GM23338 (cell line): ENCODE measurements at regions not wholly inside any gene's neighbourhood (a gene's known extent, or its start where the extent isn't known, plus 50 kb on each side); places are given as distances from the start of the nearest gene placed in this dataset.
A peak's percentile ranks its signal among the peaks of the same experiment; 100 is the strongest.

Experiments used
- ATAC-seq: fragments of 200-7000 bp; cut with Tn5 transposase; 3 replicates; pipeline ENCODE4 v1.9.1; 2020
- DNase-seq: peaks from one replicate; pipeline ENCODE4 v3.0.0-alpha.2; 2015; ENCODE audit warnings: low spot score
- H2AFZ ChIP-seq: fragments of 200-600 bp; sonication (generic); 2 replicates; pipeline ENCODE4 v1.8.0; 2016; ENCODE audit warnings: antibody characterized with exemption, mild to moderate bottlenecking, moderate library complexity
- H3F3A ChIP-seq: fragments of 200-600 bp; sonication (generic); replicated peaks from 2 replicates; pipeline ENCODE4 v1.8.0; 2017; ENCODE audit warnings: antibody characterized with exemption, mixed run types, low read depth
- H3K27ac ChIP-seq: fragments of 200-600 bp; sonication (generic); 2 replicates; pipeline ENCODE4 v1.6.1; 2016; ENCODE audit warnings: low read depth
- H3K27me3 ChIP-seq: fragments of 200-600 bp; sonication (generic); 2 replicates; pipeline ENCODE4 v1.8.0; 2016; ENCODE audit warnings: mild to moderate bottlenecking, mixed run types, moderate library complexity; ENCODE audit not compliant: insufficient read depth
- H3K36me3 ChIP-seq: fragments of 200-600 bp; sonication (generic); 2 replicates; pipeline ENCODE4 v1.8.0; 2016; ENCODE audit warnings: mild to moderate bottlenecking; ENCODE audit not compliant: insufficient read depth
- H3K4me1 ChIP-seq: fragments of 200-600 bp; sonication (generic); 2 replicates; pipeline ENCODE4 v1.8.0; 2016; ENCODE audit warnings: mild to moderate bottlenecking, moderate library complexity; ENCODE audit not compliant: insufficient read depth
- H3K4me2 ChIP-seq: fragments of 200-600 bp; sonication (generic); 2 replicates; pipeline ENCODE4 v1.7.1; 2017; ENCODE audit warnings: mixed run types
- H3K4me3 ChIP-seq: fragments of 200-600 bp; sonication (generic); 2 replicates; pipeline ENCODE4 v1.6.1; 2016; ENCODE audit warnings: mixed run types
- H3K79me2 ChIP-seq: fragments of 200-600 bp; sonication (generic); replicated peaks from 2 replicates; pipeline ENCODE4 v1.8.0; 2017; ENCODE audit warnings: mild to moderate bottlenecking; ENCODE audit not compliant: insufficient read depth
- H3K9me2 ChIP-seq: fragments of 200-600 bp; sonication (generic); 2 replicates; pipeline ENCODE4 v1.8.0; 2017; ENCODE audit not compliant: insufficient read depth
- H4K20me1 ChIP-seq: fragments of 200-600 bp; sonication (generic); replicated peaks from 2 replicates; pipeline ENCODE4 v1.8.0; 2017; ENCODE audit warnings: mild to moderate bottlenecking; ENCODE audit not compliant: insufficient read depth
- H3K27ac Mint-ChIP-seq: 2 replicates; pipeline ENCODE4 v1.8.0; 2020; ENCODE audit warnings: inconsistent platforms, mild to moderate bottlenecking, moderate library complexity, mixed read lengths
- H3K27me3 Mint-ChIP-seq: 3 replicates; pipeline ENCODE4 v1.8.0; 2022; ENCODE audit warnings: low read depth, mild to moderate bottlenecking, moderate library complexity, mixed read lengths, inconsistent platforms; ENCODE audit not compliant: insufficient read depth, poor library complexity
- H3K36me3 Mint-ChIP-seq: 3 replicates; pipeline ENCODE4 v1.8.0; 2021; ENCODE audit warnings: low read depth, mild to moderate bottlenecking, inconsistent platforms, moderate library complexity, mixed read lengths
- H3K4me1 Mint-ChIP-seq: 3 replicates; pipeline ENCODE4 v1.8.0; 2020; ENCODE audit warnings: mild to moderate bottlenecking, inconsistent platforms, mixed read lengths
- H3K4me3 Mint-ChIP-seq: 3 replicates; pipeline ENCODE4 v1.8.0; 2021; ENCODE audit warnings: moderate library complexity, mild to moderate bottlenecking, inconsistent platforms, mixed read lengths
- H3K9me3 Mint-ChIP-seq: 3 replicates; pipeline ENCODE4 v1.8.0; 2020; ENCODE audit warnings: moderate library complexity, mild to moderate bottlenecking, inconsistent platforms, mixed read lengths
- CREB1 ChIP-seq: fragments of 250-450 bp; sonication (Bioruptor Pico); IDR thresholded peaks from 2 replicates; pipeline ENCODE4 v1.5.0; 2020; ENCODE audit warnings: low read depth, mild to moderate bottlenecking, moderate library complexity
- EZH2 ChIP-seq: fragments of 200-600 bp; sonication (generic); IDR thresholded peaks from one replicate; pipeline ENCODE4 v1.8.0; 2017; ENCODE audit warnings: antibody characterized with exemption, mild to moderate bottlenecking, low read depth; ENCODE audit not compliant: unreplicated experiment
- ZNF114 ChIP-seq: fragments of 250-450 bp; sonication (Bioruptor Pico); IDR thresholded peaks from 2 replicates; pipeline ENCODE4 v1.5.0; 2020; ENCODE audit warnings: mild to moderate bottlenecking, moderate library complexity
- ZNF331 ChIP-seq: fragments of 250-450 bp; sonication (Bioruptor Pico); IDR thresholded peaks from 2 replicates; pipeline ENCODE4 v1.5.0; 2020; ENCODE audit warnings: low read depth, mild to moderate bottlenecking, moderate library complexity
- ZNF462 ChIP-seq: fragments of 250-450 bp; sonication (Bioruptor Pico); IDR thresholded peaks from 2 replicates; pipeline ENCODE4 v1.5.0; 2020; ENCODE audit warnings: mild to moderate bottlenecking, moderate library complexity

DNA sequence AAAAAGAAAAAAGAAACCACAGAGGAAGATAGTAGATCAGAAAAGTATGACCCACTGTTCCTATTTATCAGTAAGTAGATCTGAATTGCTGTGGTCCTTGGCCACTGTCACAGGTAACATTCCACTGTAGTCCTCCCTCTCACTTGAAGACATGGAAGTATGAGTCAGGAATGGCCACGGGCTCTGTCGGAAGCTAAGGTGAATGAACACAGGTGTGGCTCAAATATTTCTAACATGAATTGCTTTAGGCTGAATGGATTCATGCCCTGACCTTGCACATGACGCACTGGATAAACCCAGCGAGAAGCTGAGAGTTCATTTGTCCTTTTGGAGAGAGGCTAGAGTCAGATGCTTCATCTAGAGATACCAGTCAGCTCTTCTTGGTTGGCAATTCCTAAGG lies 224.5 kb upstream of the SP8 start (continued):
- TF ChIP-seq ZNF462 (CRISPR knock-in tag) (no peak), ZNF114 (CRISPR knock-in tag) (no peak), ZNF331 (CRISPR knock-in tag) (no peak), CREB1 (CRISPR knock-in tag) (no peak)

GRCh38 chr7:21013765-21014539 lies 227.3 kb upstream of the SP8 start:
- H3K4me1 ChIP-seq = peaks cover 13% of the 10 kb centered on the region
- no peak overlapping the region for H2AFZ ChIP-seq
- DNase-seq = no peak
- no peak for TF ChIP-seq EZH2
- H3K4me2 ChIP-seq = no peak overlapping the region
- H3K9me2 ChIP-seq = peaks cover 8% of the 10 kb centered on the region
- H3K36me3 ChIP-seq = no peaks in the 10 kb centered on the region; the same call in 1 of the 2 replicates
- no peak for ATAC-seq
- no peaks in the 10 kb centered on the region for H3K27me3 ChIP-seq
- H3K79me2 ChIP-seq = no peaks in the 10 kb centered on the region
- no peak overlapping the region for H3K4me3 Mint-ChIP-seq
- peaks cover 7% of the 10 kb centered on the region; the same call in 1 of the 3 replicates for H3K36me3 Mint-ChIP-seq
- no peak overlapping the region for H3K27ac ChIP-seq
- H4K20me1 ChIP-seq = no peaks in the 10 kb centered on the region
- H3K9me3 Mint-ChIP-seq = 0 out of 3 replicates have a peak, but pooled peaks cover 6% of the 10 kb centered on the region
- 0 out of 2 replicates have a peak overlapping the region, but pooled peaks have one; percentile 61 for H3K27ac Mint-ChIP-seq
- no peaks in the 10 kb centered on the region for H3K27me3 Mint-ChIP-seq
- no peak overlapping the region for H3K4me3 ChIP-seq
- peaks cover 7% of the 10 kb centered on the region; the same call in 2 of the 3 replicates for H3K4me1 Mint-ChIP-seq
- no peaks in the 10 kb centered on the region for H3F3A ChIP-seq
